NCI-H1048 (cell line): ENCODE measurements at regions not wholly inside any gene's neighbourhood (a gene's known extent, or its start where the extent isn't known, plus 50 kb on each side); places are given as distances from the start of the nearest gene placed in this dataset.

Experiments used
- DNase-seq: peaks from one replicate; lab custom pipeline; 2025; lab: John Stamatoyannopoulos, UW

DNA sequence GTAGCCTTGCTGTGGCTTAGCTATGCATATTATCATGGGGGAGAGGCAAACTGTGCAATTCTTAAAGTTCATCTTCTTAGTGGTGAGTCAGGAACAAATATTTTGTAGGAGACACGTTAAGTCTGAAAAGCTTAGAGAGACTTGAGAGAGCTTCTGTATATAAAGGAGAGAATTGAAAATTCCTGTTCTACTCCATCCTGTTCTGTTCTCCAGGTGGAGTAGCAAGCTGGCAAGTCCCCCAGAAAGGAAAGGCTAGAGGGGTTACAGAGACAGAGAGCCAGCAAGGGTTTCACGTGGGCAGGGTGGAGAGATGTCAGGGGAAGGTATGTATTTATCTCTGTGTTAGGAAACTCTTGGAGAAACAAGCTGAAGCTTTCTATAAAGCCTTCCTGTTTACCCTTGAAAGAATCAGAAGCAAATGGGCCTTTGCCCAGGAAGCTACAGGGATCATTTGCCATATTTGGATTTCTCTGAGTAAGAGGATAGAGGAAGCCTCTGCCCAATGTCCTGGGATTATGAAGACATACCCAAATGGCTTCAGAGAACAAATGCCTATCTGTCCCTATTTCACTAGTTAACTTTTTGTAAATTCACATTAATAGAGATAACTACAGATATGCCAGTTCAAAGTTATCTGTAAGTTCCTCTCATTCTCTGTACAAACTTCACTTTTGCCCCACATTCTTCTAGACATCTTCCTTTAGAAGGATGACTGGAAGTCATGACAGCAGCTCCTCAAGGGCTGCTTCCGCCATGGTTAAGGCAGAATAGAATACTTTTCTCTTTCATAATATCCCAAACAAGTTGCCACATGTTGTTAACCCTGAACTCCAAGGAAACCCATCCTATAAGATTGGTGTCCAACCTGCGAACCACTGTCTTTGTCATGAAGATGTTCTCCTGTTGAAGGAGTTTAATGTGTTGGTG, 126.7 kb upstream of the NEDD9 start:
- no peak for DNase-seq

- DNase-seq = no peak
Observed at GRCh38 chr6:11357285-11357684, 124.8 kb upstream of the NEDD9 start.

- no peak for DNase-seq
Observed at GRCh38 chr6:11356404-11357155, 124.1 kb upstream of the NEDD9 start.

DNA sequence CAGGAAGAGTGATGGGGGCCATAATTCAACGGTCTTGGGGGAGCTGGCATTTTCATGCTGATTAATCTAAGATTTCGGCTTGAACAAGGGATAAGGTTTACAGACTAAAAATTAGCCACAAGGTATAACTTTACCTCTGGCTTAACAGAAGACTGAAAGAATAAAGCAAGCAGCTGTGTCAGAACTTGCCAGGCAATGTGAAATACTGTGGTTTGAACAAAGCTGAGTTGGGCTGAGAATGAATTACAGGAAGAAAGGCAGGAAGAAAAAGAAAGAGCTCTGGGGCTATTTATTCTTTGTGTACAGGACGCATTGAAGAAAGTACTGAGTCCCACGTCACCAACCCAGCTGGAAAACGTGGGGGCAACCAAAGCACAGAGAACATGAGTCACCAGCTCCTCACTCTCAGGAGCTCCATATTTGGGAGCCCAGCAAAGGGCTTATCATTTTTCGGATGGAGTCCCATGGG, 121.5 kb upstream of the NEDD9 start:
- DNase-seq = no peak

DNA sequence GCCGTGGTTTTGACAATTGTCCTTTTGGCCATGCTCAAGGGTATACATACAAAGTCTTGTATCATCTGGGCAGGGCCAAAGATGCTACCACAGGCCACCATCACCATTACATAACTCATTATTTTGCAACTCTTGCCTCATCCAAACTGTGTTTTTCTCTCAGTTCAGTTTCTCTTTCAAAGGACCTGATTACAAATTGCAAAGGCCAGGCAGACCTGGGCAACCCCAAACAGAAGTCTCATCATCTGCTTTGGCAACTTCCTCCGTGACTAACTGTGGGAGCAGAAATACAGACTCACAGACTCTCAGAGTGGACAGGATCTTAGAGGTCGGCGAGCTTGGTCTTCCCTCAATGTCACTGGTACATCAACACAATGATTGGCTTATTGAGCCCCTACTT, 117.8 kb upstream of the NEDD9 start:
- no peak for DNase-seq

- no peak for DNase-seq
Observed at GRCh38 chr6:11349880-11350279, 117.4 kb upstream of the NEDD9 start.

DNA sequence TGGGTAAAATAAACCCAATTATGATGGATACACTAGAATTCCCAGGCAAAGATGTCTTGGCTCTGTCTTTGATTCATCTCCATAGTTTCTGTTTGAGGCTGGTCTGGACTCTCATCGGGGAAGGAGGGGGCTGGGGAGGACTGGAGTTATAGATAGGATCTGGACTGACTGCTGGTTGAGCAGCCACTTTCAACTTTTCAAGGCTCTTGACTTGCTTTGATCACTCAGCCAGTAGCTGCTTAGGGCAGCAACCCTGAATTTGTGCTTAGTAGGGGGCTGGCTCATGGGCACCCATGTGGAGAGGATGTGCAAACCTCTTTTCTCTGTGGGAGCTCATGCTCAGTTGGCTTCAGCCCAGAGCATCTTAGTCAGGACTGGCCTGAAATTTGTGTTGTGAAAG, 114.0 kb upstream of the NEDD9 start:
- DNase-seq = no peak

DNA sequence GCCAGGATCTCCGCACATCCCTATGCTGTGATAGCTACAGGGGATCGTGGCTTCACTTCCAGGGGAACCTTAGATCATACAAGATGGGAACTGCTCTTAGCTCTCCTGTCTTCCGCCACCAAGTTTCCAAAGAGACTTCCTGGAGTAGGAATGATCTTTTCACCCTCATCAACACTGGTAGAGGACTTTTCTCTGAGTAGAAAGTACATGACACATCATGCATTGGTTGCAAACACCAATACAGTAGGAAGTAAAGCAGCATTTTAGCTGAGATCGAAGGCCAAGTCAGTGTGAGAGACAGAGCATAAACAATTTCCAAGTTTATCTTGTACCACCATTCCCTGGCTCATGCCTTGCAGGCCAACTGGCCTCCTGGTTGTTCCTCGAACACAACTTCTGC, 113.1 kb upstream of the NEDD9 start:
- DNase-seq = no peak

DNA sequence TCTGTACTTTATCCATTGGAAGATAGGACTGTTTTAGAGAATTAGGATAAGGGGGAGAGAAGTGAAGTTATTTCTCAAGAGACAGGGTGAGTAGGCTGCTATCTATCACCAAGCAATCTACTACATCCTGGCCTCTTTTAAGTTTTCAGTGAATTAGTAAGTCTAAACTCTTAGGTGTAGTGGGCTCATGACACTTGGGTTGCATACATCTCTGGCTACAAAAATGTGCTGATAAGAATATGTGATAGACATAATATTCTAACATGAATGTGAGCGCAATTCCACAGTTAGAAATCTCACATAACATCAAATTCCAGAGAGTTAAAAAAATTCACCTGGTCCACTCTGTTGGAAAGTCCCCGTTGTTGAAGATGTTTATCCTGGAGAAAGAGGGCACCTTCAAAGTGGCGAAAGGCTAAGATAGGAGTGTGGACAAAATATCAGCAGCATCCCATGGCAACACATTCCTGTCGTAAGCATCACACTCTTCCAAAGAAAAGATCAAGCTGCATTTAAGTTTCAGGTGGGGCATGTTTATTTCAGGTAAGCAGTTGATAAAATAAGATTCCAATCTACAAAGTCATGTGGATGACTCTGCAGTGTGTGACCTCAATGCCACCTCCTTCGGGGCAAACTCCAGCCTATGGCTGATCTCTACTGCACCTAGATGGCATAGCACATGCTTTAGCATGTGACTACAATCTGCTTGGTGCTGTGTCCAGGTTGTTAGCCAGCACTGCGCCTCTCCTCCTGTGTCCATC, 111.7 kb upstream of the NEDD9 start:
- DNase-seq = no peak

DNA sequence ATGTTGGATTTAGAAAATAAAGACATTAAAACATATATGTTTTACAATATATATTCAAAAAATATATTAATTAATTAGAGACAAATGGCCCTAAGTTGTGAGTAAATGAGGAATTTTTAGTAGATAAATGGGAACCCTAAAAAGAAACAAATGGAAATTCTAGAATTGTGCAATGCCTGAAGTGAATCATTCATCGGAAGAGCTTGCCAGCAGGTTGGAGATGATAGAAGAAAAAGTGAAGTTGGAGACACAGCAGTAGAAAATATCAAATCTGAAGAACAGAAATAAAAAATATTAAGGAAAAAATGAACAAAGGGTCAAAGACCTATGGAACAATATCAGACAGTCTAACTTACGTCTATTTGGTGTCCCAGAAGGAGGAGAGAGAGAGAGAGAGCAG, 109.4 kb upstream of the NEDD9 start:
- no peak for DNase-seq

GRCh38 chr6:11341303-11341702, 108.8 kb upstream of the NEDD9 start:
- DNase-seq = no peak

DNA sequence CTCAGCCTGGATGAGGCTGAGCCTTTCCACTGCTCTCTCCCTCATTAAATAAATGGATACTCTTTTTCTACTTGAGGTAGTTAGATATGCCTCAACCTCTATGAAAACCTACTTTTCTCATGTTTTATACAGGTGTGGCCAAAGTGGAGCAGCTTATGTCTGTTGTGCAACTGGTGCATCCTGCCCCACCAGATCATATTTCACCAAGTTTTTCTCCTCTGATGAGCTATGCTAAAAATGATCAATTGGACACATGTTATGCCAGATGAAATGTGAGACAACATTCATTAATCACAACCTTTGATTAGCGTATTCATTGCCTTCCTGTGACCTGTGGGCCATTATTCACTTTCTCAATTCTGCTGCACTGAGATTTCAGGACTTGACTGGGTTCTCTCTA, 106.9 kb upstream of the NEDD9 start:
- no peak for DNase-seq

- DNase-seq = no peak
Observed at GRCh38 chr6:11337306-11337705, 104.8 kb upstream of the NEDD9 start.

DNA sequence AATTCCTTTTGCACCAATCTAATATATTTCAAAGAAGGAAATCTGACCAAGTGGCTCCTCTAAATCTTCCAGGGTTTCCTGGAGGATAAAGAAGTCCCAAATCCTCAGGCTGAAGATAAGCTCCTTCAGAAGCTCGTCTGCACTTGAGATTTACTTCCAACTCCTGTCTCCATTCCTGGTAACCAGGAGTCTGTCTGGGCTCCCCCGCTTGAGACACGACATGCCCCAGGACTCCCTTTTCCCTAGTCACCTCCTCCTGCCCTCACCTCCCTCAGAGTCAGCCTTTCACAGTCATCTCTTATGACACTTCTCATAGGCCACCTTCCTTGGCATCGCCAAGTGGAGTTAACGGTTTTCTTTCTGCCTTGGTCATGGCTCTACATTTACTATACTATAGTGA, 103.4 kb upstream of the NEDD9 start:
- no peak for DNase-seq

GRCh38 chr6:11333132-11333849, 100.8 kb upstream of the NEDD9 start:
- DNase-seq = no peak

DNA sequence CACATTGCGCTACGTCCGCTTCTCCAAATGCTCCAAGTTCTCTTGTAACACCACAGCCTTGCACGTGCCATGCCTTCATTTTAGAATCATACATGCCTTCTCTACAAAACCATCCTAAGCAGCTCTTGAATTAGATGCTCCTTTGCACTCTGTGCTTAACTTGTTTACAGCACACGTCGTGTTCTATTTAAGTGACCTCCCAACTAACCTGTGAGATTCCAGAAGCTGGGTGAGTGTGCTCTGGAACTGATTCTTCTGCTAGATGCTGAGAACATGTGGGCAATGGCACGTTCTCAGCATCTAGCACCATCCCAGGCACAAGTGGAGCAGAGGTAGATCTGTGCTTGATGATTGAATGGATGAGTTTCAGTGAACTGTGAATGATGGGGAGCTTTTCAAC, 100.0 kb upstream of the NEDD9 start:
- no peak for DNase-seq

DNA sequence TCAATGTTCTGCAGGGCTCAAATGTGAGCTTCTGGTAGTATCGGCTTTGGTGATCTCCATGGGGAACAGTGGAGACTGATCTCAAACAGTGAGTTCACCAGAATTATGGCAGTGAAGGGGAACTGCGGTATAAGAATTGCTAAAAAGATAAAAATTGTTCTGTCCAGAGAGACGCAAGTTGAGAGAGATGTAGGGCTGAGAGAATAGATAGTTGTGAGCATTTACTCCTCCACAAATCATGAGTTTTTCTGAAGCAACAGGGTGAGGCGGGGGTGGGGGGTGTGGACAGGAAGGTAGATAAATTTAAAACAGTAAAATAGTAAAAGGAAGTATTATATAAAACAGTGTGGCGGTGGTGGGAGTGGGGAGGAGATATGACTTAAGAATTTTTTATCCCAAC, 98.6 kb upstream of the NEDD9 start:
- no peak for DNase-seq

GRCh38 chr6:11330413-11330760, 97.9 kb upstream of the NEDD9 start:
- no peak for DNase-seq

DNA sequence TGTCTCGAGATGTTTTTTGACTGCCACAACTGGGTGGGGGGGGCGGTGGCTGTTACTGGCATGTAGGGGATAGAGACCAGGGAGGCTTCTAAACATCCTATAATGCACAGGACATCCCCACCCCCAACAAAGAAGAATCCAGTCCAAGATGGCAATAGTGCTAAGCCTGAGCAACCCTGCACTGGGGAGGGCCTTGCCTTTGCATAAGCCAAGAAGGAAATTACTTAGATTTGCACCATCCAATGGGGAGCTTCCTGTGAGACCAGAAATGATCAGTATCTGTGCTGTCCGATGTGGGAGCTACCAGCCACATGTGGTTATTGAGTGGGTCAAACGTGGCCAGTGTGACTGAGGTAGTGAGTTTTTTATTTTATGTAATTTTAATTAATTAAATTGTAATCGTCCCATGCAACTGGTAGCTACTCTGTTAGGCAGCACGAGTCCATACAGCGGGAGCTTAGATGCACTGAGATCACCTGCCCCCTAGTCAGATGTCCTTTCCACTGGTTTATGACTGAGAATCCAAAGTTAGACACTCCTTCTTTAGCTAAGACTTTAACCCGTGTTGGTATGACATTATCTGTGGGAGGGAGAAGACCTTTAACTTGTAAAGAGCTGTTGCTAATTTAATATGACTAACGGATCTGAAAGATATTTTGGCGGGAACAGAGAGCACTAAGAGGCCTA, 97.4 kb upstream of the NEDD9 start:
- no peak for DNase-seq

GRCh38 chr6:11328613-11329247, 96.3 kb upstream of the NEDD9 start:
- no peak for DNase-seq

- no peak for DNase-seq
Observed at GRCh38 chr6:11327961-11328360, 95.5 kb upstream of the NEDD9 start.
